GM20000 (cell line): ENCODE measurements at regions not wholly inside any gene's neighbourhood (a gene's known extent, or its start where the extent isn't known, plus 50 kb on each side); places are given as distances from the start of the nearest gene placed in this dataset.
"Not testable (repeated sequence)": the region's sequence is repeated elsewhere in the genome, so short reads cannot be mapped to it uniquely, and the experiment has no call there.

ENCODE experiments used
- DNase-seq: peaks from one replicate; pipeline ENCODE4 v3.0.0; 2012; ENCODE audit warnings: low spot score
- TF ChIP-seq, protein P1 (sequence below): IDR thresholded peaks from 2 replicates; pipeline ENCODE4 v1.5.1; 2012; ENCODE audit warnings: mild to moderate bottlenecking, control low read depth; ENCODE audit errors: extremely low read depth, missing control alignments

DNA sequence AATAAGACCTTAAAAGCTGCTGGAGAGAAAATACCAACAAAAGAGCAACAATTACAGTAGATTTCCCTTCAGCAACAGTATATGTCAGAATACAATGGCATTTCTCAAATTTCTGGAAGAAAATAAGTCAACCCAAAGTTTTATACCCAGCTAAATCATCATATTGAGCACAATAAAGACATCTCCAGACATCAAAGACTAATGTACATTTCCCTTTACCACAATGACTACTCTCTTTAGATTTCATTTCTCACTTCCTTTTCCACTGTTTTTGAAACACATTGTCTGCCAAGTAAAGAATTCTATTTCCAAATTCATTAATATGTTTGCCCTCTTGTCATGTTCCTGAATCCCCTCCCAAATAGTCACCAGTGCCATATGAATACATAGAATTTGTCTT lies 111.4 kb downstream of the POU4F1 start:
- DNase-seq: no peak
- TF ChIP-seq, protein P1, sequence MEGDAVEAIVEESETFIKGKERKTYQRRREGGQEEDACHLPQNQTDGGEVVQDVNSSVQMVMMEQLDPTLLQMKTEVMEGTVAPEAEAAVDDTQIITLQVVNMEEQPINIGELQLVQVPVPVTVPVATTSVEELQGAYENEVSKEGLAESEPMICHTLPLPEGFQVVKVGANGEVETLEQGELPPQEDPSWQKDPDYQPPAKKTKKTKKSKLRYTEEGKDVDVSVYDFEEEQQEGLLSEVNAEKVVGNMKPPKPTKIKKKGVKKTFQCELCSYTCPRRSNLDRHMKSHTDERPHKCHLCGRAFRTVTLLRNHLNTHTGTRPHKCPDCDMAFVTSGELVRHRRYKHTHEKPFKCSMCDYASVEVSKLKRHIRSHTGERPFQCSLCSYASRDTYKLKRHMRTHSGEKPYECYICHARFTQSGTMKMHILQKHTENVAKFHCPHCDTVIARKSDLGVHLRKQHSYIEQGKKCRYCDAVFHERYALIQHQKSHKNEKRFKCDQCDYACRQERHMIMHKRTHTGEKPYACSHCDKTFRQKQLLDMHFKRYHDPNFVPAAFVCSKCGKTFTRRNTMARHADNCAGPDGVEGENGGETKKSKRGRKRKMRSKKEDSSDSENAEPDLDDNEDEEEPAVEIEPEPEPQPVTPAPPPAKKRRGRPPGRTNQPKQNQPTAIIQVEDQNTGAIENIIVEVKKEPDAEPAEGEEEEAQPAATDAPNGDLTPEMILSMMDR: no peak

DNA sequence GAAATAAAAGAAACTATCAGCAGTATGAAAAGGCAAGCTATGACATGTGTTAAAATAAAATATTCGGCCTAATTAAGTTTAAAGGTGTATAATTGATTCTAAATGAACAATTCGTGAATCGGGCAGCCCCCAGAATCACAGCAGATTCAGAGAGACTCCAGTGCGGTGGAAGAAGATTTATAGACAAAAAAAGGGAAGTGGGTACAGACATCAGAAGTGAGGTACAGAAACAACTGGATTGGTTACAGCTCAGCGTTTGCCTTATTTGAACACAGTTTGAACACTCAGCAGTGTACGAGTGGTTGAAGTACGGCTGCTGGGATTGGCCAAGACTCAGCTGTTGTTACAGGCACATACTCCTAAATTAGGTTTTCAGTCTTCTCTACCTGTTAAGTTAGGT lies 113.1 kb downstream of the POU4F1 start:
- not testable (repeated sequence) for DNase-seq

DNA sequence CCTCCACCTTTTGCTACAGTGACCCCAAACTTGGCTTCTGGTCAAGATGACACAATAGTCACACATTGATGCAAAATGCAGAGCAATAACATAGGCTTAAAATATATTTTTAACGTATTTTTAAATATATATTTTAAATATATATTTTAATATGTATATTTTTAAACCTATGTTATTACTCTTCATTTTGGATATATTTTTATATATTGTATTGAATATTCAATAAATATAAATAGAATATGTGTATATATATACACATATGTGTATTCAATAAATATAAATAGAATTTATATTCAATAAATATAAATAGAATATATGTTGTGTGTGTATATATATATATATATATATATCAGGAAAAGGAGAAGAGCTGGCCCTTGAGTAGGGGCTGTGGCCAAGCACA lies 115.6 kb downstream of the POU4F1 start:
- TF ChIP-seq, protein P1: no peak
- no peak for DNase-seq

DNA sequence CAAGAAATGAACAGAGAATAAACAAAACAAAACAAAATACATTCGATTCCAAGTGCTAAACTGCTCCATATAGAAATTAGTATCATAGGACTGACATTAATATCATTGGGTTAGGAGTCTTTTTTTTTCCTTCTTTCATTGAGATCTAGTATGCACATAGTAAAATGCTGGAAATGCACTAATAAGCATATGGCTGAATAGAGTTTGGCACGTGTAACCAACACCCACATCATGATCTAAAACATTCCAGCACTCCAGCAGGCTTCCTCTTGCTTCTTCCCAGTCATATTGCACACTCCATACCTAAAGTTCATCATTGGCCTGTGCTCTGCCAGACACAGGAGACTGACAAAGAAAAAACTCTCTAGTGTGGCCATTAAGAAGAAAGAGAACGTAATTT lies 117.5 kb downstream of the POU4F1 start:
- TF ChIP-seq, protein P1: no peak

DNA sequence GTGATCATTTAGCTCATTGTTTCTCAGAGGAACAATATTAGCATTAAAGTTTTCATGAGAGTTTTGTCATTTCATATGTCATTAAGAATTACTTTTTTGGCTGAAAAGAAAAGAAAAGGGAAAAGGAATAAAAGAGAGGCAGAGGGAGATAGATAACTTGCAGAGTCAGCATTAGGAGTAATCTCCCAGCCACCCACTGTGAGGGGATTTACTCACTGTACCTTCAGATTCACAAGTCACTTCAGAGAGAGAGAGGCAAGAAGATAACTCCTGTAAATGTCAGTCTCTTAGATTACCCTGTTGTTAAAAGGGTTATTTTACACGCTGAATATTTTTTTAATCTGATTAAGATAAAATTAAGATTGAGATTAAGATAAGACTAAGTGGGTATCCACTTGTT lies 125.2 kb downstream of the POU4F1 start:
- TF ChIP-seq, protein P1: no peak

More for the DNA sequence above, 117.5 kb downstream of the POU4F1 start:
- DNase-seq: no peak

DNA sequence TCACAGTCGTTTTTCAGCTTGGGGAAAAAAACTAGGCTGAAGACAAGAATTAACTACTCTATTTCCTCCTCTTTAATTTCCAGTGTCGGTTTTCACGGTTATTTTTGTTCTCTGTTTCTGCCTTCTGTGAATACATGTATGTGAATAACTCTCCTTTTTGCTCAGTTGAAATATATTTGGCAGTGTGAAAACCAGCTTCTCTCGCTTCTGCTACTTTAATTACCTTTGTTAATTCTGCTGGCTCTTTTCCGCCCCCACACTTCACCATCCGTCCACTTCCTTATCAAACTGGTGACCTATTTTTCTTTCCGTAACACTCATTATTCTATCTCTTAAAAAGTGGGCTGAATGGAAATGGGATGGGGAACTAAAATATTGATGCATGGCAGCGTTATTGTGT lies 126.4 kb downstream of the POU4F1 start:
- TF ChIP-seq, protein P1: no peak
- no peak for DNase-seq

More for the DNA sequence above, 125.2 kb downstream of the POU4F1 start:
- no peak for DNase-seq

DNA sequence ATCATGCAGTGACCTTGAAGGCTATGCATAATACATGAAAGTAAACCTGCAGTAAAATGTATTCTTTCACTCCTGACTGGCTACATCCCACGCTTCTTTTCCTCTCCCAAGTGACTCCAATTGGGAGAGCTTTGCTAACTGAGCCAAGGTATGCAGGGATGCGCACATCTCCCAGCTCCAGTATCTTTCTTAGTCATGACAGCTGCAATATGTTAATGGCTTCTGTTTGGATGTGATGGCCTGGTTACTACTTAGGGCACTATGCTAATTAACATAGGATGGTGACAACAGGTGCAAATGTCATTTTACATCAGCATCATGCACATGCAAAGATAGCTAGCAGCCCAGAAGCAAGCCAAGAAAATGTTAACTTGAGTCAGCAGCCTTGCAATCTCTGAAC lies 134.7 kb downstream of the POU4F1 start:
- TF ChIP-seq, protein P1: no peak

DNA sequence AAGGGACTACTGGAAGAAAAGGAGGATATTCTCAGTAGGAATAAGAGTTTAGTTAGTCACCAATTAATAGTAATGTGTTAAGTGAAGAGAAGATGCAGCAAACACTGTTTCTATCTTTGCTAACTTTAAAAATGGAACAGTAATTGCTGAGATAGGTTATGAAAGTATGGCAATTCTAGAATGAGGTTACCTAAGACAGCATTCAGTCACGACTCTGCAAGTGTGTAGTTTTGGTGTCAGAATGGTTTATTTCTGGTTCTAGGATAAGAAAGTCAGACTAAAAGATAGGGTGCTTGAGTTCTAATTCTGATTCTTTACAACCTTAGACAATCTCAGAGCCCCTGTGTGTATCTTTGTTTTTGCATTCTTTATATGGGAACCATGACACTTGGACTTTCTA lies 138.1 kb downstream of the POU4F1 start:
- DNase-seq: no peak

More for the DNA sequence above, 134.7 kb downstream of the POU4F1 start:
- DNase-seq: no peak

More for the DNA sequence above, 138.1 kb downstream of the POU4F1 start:
- TF ChIP-seq, protein P1: no peak
